Stimulated activated CD8-positive, alpha-beta memory T cell treated with anti-CD3 and anti-CD28 coated beads, Interleukin-15, amount 100 ng/mL, for 48 hours (primary cell): ENCODE measurements at regions not wholly inside any gene's neighbourhood (a gene's known extent, or its start where the extent isn't known, plus 50 kb on each side); places are given as distances from the start of the nearest gene placed in this dataset.

ENCODE experiments used
- DNase-seq, 2 donors: peaks; one replicate each; pipeline ENCODE4 v3.0.0-alpha.2; 2020; ENCODE audit warnings: low read depth in 2 of 2

DNA sequence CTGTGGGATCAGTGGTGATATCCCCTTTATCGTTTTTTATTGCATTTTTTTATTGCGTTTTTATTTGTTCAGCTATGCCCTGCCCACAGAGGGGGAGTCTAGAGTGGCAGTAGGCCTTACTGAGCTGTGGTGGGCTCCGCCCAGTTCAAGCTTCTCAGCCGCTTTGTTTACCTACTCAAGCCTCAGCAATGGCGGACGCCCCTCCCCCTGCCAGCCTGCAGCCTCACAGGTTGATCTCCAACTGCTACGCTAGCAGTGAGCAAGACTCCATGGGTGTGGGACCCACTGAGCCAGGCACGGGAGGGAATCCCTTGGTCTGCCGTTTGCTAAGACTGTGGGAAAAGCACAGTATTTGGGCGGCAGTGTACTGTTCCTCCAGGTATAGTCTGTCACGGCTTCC is 500.6 kb upstream of the MCTP2 start:
- DNase-seq, result no peak

DNA sequence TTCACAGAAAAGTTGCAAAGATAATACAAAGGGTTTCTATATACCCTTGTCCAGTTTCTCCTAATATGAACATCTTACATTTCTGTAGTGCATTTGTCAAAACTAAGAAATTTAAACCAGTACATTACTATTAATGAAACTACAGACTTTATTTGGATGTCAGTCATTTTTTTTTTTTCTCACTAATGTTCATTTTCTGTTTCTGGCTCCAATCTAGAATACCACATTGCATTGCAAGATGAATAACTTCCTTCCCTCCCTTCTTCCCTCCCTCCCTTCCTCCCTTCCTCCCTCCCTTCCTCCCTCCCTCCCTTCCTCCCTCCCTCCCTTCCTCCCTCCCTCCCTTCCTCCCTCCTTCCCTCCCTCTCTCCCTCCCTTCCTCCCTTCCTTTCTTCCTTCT is 509.2 kb upstream of the MCTP2 start:
- no peak for DNase-seq

DNA sequence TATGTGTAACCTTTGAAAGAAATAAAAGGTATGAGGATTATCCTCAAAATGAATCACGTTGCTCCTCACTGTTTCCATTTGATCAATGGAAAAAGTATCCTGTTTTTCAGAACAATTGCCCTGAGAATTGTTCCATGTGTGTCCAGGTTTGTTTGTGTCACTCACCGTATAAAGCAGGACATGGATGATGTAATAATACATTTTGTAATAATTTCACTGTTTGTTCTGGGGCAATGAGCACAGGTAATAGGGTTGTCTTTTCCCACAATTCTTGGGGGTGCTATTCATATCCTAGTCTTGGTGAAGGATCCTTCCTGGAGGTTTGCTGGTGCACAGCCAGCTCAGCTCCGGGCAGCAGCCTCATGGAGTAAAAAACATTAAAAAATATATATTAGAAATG is 510.8 kb upstream of the MCTP2 start:
- DNase-seq, result no peak

DNA sequence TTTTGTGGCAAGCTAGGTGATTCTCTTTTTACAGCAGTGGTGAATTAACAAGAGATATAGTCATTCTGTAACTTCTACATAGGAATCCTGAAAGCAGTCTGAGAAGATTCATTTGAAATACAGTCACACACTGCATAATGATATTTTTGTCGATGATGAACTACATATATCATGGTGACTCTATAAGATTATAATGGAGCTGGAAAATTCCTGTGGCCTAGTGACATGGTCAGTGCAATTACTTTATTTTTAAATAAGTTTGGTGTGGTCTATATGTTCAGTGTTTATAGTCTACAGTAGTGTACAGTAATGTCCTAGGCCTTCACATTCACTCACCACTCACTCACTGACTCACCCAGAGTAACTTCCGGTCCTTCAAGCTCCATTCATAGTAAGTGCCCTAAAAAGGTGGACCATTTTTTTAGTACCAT is 511.4 kb upstream of the MCTP2 start:
- DNase-seq, result no peak

DNA sequence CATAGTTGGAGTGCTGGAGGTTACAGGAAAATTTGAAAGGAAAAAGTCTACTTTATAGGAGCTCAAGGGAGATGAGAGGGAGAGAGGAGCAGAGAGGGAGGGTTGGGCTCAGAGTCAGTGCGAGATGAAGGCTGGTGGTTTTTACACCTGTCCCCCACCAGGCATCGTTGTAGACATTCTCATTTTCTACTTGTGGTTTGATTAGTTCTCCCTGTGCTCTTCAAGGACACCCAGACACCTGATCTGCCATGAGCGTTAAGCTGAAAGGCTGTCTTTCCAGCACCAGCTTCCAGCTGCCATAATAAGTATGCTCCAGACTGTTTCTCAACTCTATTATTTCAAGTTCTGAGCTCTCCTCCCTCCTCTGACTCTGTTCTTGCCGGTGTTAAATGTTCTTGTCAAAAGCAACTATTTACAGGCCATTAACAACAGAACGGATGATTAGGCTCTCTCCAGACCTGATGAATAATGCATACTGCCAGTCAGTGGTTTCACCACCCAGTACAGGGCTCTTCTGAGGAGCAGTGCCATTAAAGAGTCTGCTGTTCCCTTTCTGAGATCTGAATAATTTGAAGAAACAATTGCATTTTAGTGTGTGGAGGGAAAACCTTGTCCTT is 514.6 kb upstream of the MCTP2 start:
- DNase-seq, result no peak

DNA sequence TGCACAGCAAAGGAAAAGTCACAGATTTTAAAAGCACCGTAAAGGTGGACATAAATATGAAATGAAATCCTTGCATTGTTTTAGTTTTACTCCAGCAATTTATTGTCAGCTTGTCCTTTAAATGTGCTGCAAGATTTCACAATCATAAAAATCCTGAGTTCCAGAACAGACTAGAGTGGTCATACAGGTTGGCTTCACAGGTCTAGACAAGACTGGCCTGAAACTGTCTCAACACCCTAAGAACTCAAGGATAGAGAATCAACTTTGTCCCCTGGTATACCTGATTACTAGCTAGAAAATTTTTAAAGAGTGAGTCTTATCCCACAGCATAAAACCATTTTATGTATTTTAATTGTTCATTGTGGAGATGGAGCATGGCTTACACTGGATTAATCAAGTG is 521.7 kb upstream of the MCTP2 start:
- DNase-seq, result no peak

DNA sequence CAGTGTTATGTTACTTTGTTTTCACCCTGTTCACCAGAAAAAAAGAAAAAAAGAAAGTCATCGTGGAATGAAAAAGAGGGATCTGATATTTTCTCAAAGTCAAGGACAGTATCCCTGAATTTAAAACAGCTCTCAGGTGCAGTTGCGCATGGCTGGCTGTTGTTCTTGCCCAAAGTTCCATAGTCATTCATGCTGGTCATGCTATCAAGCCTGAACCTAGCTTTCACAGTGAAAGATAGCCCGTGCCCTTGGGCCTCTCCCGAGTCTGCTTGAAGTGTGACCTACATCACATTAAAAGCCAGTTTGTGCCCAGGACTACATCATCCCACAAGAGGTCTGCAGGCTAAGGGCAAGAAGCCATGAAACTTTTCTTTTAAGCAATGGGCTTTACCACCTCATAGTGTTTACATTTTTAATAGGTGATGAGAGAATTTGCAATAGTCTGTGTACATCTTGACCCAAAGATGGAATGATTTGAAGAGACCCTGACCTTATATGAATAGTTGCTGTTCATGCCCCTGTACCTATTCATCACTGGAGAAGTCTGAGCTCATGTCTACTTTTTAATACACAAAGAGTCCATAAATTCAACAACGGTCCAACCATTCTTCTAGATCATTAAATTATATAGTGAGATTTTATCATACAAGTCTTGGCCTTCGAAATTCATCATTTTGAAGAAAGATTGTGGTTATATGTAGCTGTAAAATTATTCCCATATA is 522.5 kb upstream of the MCTP2 start:
- no peak for DNase-seq

DNA sequence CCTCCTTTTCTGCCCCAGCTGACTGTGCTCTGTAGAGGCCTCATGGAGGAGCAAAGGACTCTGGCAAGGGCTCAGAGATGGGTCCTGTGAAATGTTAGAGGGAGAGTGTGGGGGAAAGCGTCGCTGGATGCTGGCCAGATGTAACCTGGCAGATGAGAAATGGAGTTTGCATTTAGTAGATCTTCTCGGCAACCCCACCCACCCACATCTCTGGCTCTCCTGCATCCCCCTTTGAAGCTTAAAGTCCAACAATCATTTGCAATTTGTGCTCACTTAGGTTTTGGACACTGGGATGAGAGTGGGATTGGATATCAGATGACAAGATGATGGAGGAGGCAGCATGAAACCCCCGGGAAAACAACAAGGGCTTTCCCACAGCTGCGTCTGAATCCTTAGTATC is 523.6 kb upstream of the MCTP2 start:
- no peak for DNase-seq

DNA sequence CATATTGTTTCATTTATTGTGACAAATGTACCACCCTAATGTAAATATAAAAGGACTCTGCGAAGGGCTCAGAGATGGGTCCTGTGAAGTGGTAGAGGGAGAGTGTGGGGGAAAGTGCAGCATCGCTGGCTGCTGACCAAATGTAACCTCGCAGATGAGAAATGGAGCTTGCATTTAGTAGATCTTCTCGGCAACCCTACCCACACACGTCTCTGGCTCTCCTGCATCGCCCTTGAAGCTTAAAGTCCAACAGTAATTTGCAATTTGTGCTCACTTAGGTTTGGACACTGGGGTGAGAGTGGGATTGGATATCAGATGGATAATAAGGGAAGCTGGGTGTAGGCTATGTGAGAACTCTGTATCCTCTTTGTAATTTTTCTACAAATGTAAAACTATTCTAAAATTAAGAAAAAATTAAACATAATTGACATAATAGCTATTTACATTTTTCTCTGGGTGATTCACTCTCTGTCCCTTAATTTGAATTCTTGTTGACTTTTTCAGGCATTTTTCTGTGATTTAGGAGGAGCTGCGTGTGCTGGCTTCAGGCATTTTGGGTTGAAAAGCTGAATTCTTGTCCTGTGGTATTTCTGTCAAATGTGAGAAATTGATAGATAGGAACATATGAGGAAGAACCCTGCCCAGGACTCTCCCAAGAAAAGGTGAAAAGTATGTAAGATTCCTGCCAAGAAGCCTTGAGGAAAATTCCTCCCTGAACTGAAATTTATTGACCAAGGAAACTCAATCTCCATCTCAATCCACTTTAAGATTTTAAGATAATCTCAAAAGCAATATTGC is 524.7 kb upstream of the MCTP2 start:
- no peak for DNase-seq

DNA sequence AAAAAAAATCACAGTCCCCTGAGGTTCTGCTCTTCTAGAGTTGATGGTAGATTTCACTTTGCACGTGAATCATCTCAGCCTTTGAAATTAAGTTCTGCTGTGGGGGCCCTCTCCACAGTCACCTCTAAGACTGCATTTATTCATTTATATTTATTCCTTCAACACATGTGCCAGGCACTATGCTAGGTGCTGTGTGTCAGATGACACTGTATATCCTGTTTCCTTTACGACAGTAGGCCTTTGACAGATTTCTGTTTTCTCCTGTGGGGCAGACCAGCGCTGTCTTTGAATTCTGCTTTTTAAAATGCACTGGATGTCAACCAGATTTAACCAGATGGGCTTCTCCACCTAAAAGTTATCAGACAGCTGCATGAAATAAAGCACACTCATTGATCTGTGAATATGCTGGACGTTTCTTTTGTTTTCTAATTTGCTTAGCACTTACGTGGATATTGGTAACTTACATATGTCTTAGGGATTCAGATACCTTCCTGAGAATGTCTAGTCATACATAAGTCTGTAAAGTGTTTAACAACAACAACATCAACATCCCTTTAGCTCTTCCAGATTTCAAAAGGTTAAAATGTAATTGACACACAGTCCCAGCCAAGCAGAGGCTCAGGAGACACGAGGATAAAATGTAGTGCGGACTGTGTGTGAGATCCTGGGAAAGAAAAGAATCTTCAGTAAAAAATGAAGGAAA is 525.5 kb upstream of the MCTP2 start:
- no peak for DNase-seq

DNA sequence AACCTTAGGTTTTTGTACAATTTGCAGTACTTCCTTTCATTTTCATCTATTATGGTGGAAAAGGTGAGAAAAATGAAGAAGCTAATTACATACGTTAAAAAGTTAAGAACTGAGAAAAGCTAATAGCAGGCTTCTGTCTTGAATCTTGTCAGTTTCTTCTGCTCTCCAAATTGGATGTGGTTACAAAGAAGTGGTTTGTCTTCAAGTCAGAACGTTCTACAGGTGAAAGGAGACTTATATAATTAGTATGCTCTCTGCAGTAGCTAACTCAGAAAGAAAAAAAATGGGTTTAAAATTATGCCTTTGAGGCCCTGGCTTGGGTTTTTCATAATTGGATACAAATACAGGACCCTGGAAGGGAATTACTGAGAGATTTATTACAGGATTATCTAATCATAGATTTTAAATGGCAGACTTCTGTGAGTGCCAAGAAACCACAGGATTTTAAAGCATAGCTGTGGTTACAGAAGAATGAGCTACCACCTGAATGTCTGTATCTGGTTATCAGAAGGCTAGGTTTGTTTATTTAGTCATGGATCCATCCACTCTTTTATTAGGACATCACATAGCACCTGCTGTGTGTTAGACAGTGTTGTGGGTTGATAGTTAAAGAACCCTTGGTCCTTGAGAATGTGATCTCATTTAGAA is 528.1 kb upstream of the MCTP2 start:
- DNase-seq, result no peak

DNA sequence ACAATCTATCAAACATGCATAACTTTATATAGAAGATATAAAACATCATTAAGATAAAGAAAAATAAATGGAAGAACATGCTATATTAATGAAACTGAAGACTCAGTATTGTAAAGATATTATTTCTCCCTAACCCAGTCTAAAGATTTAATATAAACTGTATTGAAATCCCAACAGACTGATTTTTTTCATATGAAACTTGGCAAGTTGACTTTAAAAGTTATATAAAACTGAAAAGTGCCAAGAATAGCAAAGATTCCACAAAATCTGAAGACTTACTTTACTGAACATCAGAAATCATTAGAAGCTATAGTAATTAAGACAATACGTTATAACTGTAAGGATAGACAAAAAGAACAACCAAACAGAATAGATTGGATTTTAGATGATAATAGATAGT is 531.3 kb upstream of the MCTP2 start:
- DNase-seq, result no peak

DNA sequence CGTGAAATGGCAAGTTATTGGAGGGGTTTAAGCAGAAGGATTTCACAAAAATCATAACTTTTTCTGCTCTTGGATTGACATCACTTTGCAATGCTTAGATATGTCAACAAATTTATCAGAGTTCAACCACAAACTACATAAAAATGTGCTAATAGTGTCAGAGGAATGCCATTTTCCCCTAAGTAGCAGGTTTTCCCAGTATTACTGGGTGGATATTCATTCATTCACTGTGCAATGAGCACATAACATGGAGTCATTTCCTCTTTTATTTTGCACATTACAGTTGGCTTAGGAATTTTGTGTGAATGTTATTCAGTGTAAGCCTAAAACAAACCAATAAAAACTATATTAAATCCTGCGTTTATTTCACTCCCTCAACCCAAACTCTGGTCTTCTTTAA is 537.3 kb upstream of the MCTP2 start:
- no peak for DNase-seq

DNA sequence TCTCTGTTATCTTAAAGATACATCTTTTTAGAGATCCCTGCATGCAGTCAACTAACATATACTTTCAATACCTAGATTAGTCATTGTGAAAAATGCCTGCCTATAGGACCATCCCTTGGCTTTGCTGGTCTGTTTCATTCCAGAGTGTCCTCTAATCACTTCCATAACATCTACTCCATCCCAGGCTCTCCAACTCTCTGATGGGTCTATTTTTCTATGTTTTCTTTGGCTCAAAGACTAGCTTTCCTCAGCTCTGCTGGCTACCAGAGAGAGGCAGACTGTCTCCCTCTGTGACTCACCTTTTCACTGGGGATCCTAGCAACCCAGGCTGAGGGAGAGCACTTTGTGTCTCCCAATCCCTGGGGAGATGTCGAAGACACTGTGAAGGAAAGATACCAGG is 547.7 kb upstream of the MCTP2 start:
- DNase-seq, result no peak

DNA sequence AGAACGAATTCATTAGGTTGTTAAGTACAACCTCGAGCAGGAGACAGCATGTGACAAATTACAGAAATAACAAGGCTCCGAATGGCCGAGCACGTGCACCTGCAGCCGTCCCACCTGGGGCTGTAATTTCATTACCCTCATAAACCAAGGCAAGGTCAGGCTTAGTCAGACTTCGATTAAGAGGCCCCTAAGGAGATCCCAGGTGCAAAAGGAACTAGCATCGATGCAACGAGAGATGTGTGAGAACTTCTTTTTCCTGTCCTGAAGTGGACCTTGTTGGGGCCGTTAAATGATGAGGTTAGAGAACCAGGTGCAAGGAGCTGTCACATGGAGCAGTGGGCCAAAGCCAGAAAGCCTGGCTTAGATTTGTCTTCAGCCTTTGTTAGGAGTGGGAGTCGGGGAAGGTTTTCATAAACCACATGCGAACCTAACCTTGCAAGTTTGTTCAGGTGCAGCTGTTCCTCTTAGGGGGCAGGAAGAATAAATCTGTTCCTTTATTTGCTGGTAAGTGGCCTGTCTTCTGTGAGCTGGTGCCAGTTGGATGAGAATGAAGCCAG is 559.9 kb upstream of the MCTP2 start:
- no peak for DNase-seq

DNA sequence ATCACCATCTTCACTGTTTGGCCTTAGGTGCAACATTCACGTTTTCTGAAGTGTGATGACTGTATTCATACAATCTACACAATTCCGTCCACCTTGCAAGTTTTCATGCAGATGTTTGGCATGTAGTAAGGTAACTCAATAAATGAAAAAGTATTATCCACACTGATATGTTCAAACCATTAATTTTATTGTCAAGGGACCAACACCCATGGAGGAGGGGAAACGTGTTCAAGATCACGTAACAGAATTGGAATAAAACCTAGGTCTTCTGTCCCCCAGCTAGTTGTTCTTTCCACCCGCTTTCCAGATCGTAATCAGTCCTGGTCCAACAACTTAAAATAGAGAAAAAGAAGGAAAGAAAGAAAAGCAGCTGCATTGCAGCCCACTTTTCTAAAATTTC is 560.4 kb upstream of the MCTP2 start:
- no peak for DNase-seq

DNA sequence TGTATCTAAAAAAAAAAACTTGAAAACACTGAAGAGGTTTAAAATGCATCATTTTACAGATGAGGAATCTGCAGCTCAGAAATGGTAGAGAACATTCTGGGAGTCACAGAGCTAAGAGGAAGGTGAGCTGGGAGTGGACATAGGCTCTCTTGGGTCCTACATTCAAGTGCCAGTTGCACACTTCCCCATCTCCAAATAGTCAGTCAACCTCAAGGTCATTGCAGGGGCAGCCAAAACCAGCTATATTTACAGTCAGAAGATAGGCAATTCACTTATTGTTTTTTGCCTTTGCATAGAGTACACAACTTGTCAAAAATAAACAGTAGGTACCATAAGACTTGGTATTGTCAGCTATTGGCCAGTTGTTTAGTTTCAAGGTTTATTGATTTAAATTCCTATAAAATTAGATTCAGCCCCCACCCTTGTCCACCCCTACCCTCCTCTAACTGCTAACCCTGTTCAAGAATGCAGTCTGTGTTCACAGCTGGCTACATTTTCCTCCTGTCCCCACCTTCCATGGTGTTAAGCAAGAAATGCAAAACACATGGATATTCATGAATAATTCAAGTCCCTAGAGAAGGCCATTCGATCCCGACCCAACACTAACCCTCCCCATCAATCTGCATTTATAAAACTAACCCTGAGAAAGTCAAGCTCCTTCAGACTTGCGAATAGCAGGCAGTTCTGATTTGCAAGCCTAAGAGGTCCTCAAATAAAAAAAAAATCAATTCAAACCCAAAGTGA is 567.0 kb upstream of the MCTP2 start:
- no peak for DNase-seq

DNA sequence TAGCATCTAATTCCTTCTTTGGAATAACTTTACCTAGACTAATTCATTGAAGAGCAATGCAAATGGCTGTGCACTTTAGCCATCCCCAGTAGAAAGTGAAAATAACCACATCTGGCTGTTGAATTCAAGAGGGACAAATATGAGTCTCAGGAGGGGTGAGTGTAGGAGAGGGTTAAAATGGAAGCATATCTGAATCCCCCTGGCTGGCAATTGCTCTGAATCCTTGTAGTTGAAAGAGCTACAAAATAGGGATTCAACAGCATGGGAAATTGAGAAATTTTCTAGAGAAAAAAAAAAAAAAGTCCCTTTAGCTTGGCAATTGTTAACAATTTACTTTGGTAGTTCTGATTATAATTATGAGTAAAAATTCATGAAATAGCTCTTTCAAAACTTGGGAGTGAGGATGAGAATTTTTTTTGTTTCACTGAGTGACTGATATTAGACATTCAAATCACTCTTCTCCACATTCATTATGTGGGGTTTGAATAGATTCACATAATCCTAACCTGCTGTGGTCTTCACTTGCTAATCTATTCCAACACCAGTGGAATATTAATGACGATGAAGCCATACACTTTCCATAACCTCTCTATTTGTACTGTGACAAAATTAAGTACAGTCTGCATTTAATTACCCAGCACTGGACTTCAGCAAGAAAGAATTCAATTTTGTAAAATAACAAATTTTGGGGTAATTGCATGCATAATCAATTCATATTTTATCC is 569.0 kb upstream of the MCTP2 start:
- no peak for DNase-seq

DNA sequence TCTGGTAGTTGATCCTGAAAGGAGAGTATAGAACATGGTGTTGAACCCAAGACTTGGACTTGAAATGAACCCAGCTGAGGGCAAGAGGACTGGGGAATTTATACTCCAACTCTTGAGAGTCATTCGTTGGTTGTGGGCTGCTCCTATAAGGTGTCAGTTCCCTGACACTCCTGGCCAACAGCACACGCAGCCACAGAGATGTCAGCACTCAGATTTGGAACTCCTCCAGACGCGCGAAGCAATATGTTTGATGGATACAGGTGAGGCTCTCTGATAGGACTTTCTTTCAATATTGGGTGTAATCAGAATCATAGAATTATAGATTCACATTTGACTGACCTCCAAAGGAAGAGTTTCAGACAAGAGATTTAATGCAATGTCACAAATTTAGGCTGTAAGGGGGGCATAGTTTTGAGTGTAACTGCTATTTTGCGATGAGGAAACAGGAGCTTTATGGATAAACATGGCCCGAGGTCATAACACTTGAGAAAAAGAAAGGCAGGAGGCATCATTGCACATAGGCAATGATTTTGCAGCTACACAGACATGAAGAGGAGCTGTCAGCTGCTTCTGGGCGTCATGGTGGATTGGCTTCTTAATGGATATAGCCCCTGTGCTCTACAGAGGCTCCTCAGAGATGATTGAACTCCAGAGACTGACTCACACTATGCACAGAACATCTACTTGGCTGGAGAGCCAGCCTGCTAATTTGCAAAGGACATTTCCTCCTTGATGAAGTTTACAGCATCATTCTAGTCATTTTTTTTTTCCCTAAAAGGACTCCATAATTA is 569.2 kb upstream of the RGMA start:
- no peak for DNase-seq
